ENCODE measurements at regions not wholly inside any gene's neighbourhood (a gene's known extent, or its start where the extent isn't known, plus 50 kb on each side); places are given as distances from the start of the nearest gene placed in this dataset.

- Histone ChIP-seq H3K9ac (ENCODE audit: insufficient read length, low read depth) (no peak overlapping the region), H3K4me3 (ENCODE audit: insufficient read length, low read depth) (no peak overlapping the region), H3K4me1 (ENCODE audit: insufficient read depth, insufficient read length) (no peaks in the 10 kb centered on the region), H3K27me3 (ENCODE audit: insufficient read depth, insufficient read length) (no peaks in the 10 kb centered on the region), H3K9me3 (ENCODE audit: insufficient read depth, low read length) (no peaks in the 10 kb centered on the region), H3K36me3 (ENCODE audit: insufficient read depth, insufficient read length, low read length) (no peaks in the 10 kb centered on the region)
- TF ChIP-seq SUZ12 (IDR thresholded peaks at IDR 0.05; ENCODE audit: extremely low read depth, insufficient read depth, insufficient read length): no peak
- TF ChIP-seq YY1 (IDR thresholded peaks at IDR 0.05; ENCODE audit: insufficient read depth, insufficient read length): no peak
- TF ChIP-seq ZNF274 (IDR thresholded peaks at IDR 0.05; ENCODE audit: low read depth, low read length): no peak
- DNase-seq (ENCODE audit: low read depth, low spot score): no peak
These were observed 122.0 kb upstream of the PRKCQ start for GRCh38 chr10:6702030-6702429.

- no peaks in the 10 kb centered on the region for H3K4me1 ChIP-seq (ENCODE audit: insufficient read depth, insufficient read length)
- H3K4me3 ChIP-seq (ENCODE audit: insufficient read length, low read depth): no peak overlapping the region
- no peak for TF ChIP-seq YY1 (IDR thresholded peaks at IDR 0.05; ENCODE audit: insufficient read depth, insufficient read length)
- no peak for TF ChIP-seq SUZ12 (IDR thresholded peaks at IDR 0.05; ENCODE audit: extremely low read depth, insufficient read depth, insufficient read length)
- TF ChIP-seq ZNF274 (IDR thresholded peaks at IDR 0.05; ENCODE audit: low read depth, low read length): no peak
- H3K9ac ChIP-seq (ENCODE audit: insufficient read length, low read depth): no peak overlapping the region
- no peaks in the 10 kb centered on the region for H3K9me3 ChIP-seq (ENCODE audit: insufficient read depth, low read length)
- no peaks in the 10 kb centered on the region for H3K27me3 ChIP-seq (ENCODE audit: insufficient read depth, insufficient read length)
- DNase-seq (ENCODE audit: low read depth, low spot score): no peak
- no peaks in the 10 kb centered on the region for H3K36me3 ChIP-seq (ENCODE audit: insufficient read depth, insufficient read length, low read length)
These were observed 121.2 kb upstream of the PRKCQ start for GRCh38 chr10:6701289-6701688.

- Histone ChIP-seq H3K36me3 (ENCODE audit: insufficient read depth, insufficient read length, low read length) (no peaks in the 10 kb centered on the region), H3K4me1 (ENCODE audit: insufficient read depth, insufficient read length) (no peaks in the 10 kb centered on the region), H3K9ac (ENCODE audit: insufficient read length, low read depth) (no peak overlapping the region), H3K4me3 (ENCODE audit: insufficient read length, low read depth) (no peak overlapping the region), H3K9me3 (ENCODE audit: insufficient read depth, low read length) (no peaks in the 10 kb centered on the region), H3K27me3 (ENCODE audit: insufficient read depth, insufficient read length) (no peaks in the 10 kb centered on the region)
- TF ChIP-seq SUZ12 (IDR thresholded peaks at IDR 0.05; ENCODE audit: extremely low read depth, insufficient read depth, insufficient read length) (no peak), ZNF274 (IDR thresholded peaks at IDR 0.05; ENCODE audit: low read depth, low read length) (no peak), YY1 (IDR thresholded peaks at IDR 0.05; ENCODE audit: insufficient read depth, insufficient read length) (no peak)
- no peak for DNase-seq (ENCODE audit: low read depth, low spot score)
These were observed 120.0 kb upstream of the PRKCQ start for GRCh38 chr10:6700066-6700465.

GRCh38 chr10:6699336-6699735 is 119.3 kb upstream of the PRKCQ start:
- H3K9me3 ChIP-seq (ENCODE audit: insufficient read depth, low read length): no peaks in the 10 kb centered on the region; the same call in 1 of the 2 replicates
- no peak for DNase-seq (ENCODE audit: low read depth, low spot score)
- H3K9ac ChIP-seq (ENCODE audit: insufficient read length, low read depth): no peak overlapping the region
- no peak overlapping the region for H3K4me3 ChIP-seq (ENCODE audit: insufficient read length, low read depth)
- TF ChIP-seq ZNF274 (IDR thresholded peaks at IDR 0.05; ENCODE audit: low read depth, low read length) (no peak), SUZ12 (IDR thresholded peaks at IDR 0.05; ENCODE audit: extremely low read depth, insufficient read depth, insufficient read length) (no peak), YY1 (IDR thresholded peaks at IDR 0.05; ENCODE audit: insufficient read depth, insufficient read length) (no peak)
- H3K27me3 ChIP-seq (ENCODE audit: insufficient read depth, insufficient read length): no peaks in the 10 kb centered on the region
- no peaks in the 10 kb centered on the region for H3K4me1 ChIP-seq (ENCODE audit: insufficient read depth, insufficient read length)
- H3K36me3 ChIP-seq (ENCODE audit: insufficient read depth, insufficient read length, low read length): no peaks in the 10 kb centered on the region

- H3K4me1 ChIP-seq (ENCODE audit: insufficient read depth, insufficient read length): no peaks in the 10 kb centered on the region
- DNase-seq (ENCODE audit: low read depth, low spot score): no peak
- TF ChIP-seq ZNF274 (IDR thresholded peaks at IDR 0.05; ENCODE audit: low read depth, low read length) (no peak), YY1 (IDR thresholded peaks at IDR 0.05; ENCODE audit: insufficient read depth, insufficient read length) (no peak), SUZ12 (IDR thresholded peaks at IDR 0.05; ENCODE audit: extremely low read depth, insufficient read depth, insufficient read length) (no peak)
- H3K27me3 ChIP-seq (ENCODE audit: insufficient read depth, insufficient read length): no peaks in the 10 kb centered on the region
- H3K4me3 ChIP-seq (ENCODE audit: insufficient read length, low read depth): no peak overlapping the region
- no peak overlapping the region for H3K9ac ChIP-seq (ENCODE audit: insufficient read length, low read depth)
- H3K36me3 ChIP-seq (ENCODE audit: insufficient read depth, insufficient read length, low read length): no peaks in the 10 kb centered on the region
- H3K9me3 ChIP-seq (ENCODE audit: insufficient read depth, low read length): no peaks in the 10 kb centered on the region; the same call in 1 of the 2 replicates
These were observed 115.4 kb upstream of the PRKCQ start for GRCh38 chr10:6695519-6695918.

- no peaks in the 10 kb centered on the region; the same call in 1 of the 2 replicates for H3K9me3 ChIP-seq (ENCODE audit: insufficient read depth, low read length)
- no peaks in the 10 kb centered on the region for H3K27me3 ChIP-seq (ENCODE audit: insufficient read depth, insufficient read length)
These were observed 114.5 kb upstream of the PRKCQ start for GRCh38 chr10:6694447-6695140.

GRCh38 chr10:6692856-6693255 is 112.8 kb upstream of the PRKCQ start:
- no peak for DNase-seq (ENCODE audit: low read depth, low spot score)
- Histone ChIP-seq H3K9me3 (ENCODE audit: insufficient read depth, low read length) (no peaks in the 10 kb centered on the region; the same call in 1 of the 2 replicates), H3K36me3 (ENCODE audit: insufficient read depth, insufficient read length, low read length) (no peaks in the 10 kb centered on the region), H3K27me3 (ENCODE audit: insufficient read depth, insufficient read length) (no peaks in the 10 kb centered on the region), H3K4me3 (ENCODE audit: insufficient read length, low read depth) (no peak overlapping the region), H3K9ac (ENCODE audit: insufficient read length, low read depth) (no peak overlapping the region), H3K4me1 (ENCODE audit: insufficient read depth, insufficient read length) (no peaks in the 10 kb centered on the region)
- no peak for TF ChIP-seq ZNF274 (IDR thresholded peaks at IDR 0.05; ENCODE audit: low read depth, low read length)
- TF ChIP-seq YY1 (IDR thresholded peaks at IDR 0.05; ENCODE audit: insufficient read depth, insufficient read length): no peak
- no peak for TF ChIP-seq SUZ12 (IDR thresholded peaks at IDR 0.05; ENCODE audit: extremely low read depth, insufficient read depth, insufficient read length)

More at GRCh38 chr10:6694447-6695140, 114.5 kb upstream of the PRKCQ start:
- Histone ChIP-seq H3K4me1 (ENCODE audit: insufficient read depth, insufficient read length) (no peaks in the 10 kb centered on the region), H3K36me3 (ENCODE audit: insufficient read depth, insufficient read length, low read length) (no peaks in the 10 kb centered on the region), H3K9ac (ENCODE audit: insufficient read length, low read depth) (no peak overlapping the region), H3K4me3 (ENCODE audit: insufficient read length, low read depth) (no peak overlapping the region)
- TF ChIP-seq ZNF274 (IDR thresholded peaks at IDR 0.05; ENCODE audit: low read depth, low read length) (no peak), SUZ12 (IDR thresholded peaks at IDR 0.05; ENCODE audit: extremely low read depth, insufficient read depth, insufficient read length) (no peak), YY1 (IDR thresholded peaks at IDR 0.05; ENCODE audit: insufficient read depth, insufficient read length) (no peak)
- no peak for DNase-seq (ENCODE audit: low read depth, low spot score)

All from NT2/D1 (cell line).